HCT116 (cell line): ENCODE measurements at regions not wholly inside any gene's neighbourhood (a gene's known extent, or its start where the extent isn't known, plus 50 kb on each side); places are given as distances from the start of the nearest gene placed in this dataset.

Source experiments
- ATAC-seq: fragments of 200-7000 bp; cut with Tn5 transposase; 2 replicates; pipeline ENCODE4 v1.9.1; 2020; ENCODE audit warnings: mild to moderate bottlenecking, moderate library complexity
- BruUV-seq: library from RNA; stranded (reverse); fragments of 400-500 nt; replicated peaks from 2 replicates; lab custom pipeline; 2021; lab: Mats Ljungman, UMichigan
- CTCF ChIA-PET: fragments of 300-600 bp; sonication (Branson Sonifier 250); formaldehyde crosslinking; loops from one replicate; lab custom pipeline; 2021; ENCODE audit warnings: antibody characterized with exemption; lab: Charles Lee
- POLR2A ChIA-PET: fragments of 300-600, 350-600 bp; sonication (Branson Sonifier 250); formaldehyde crosslinking; loops from one replicate; lab custom pipeline; 2021; ENCODE audit warnings: antibody characterized with exemption; lab: Charles Lee
- RAD21 ChIA-PET, 2 experiments: fragments of 300-600 bp; sonication (Branson Sonifier 250); formaldehyde crosslinking; loops; one replicate each; lab custom pipeline; 2023; ENCODE audit warnings: low total read pairs in 2 of 2; ENCODE audit not compliant: uncharacterized antibody in 2 of 2, unreplicated experiment in 2 of 2, low non-redundant PET in 1 of 2; lab: Charles Lee
- DNase-seq: peaks from one replicate; pipeline ENCODE4 v3.0.0-alpha.2; 2010; ENCODE audit warnings: low read depth, low spot score
- H2AFZ ChIP-seq: fragments of 200-600 bp; shearing (Covaris generic), sonication (generic); 2 replicates; pipeline ENCODE4 v1.6.1; 2017; ENCODE audit warnings: low read depth, mixed run types, mixed read lengths, antibody characterized with exemption, low read length; ENCODE audit not compliant: poor library complexity, severe bottlenecking
- H3K27ac ChIP-seq: 2 replicates; pipeline ENCODE4 v1.5.1; 2012; ENCODE audit warnings: low read depth, low read length
- H3K27me3 ChIP-seq: fragments of 200-600 bp; sonication (generic); 2 replicates; pipeline ENCODE4 v1.6.1; 2016; ENCODE audit warnings: mixed run types, low read length, mixed read lengths; ENCODE audit not compliant: insufficient read depth
- H3K36me3 ChIP-seq, 2 experiments: fragments of 200-500 bp in 1 of 2; fragments of 200-600 bp in 1 of 2; sonication (Bioruptor generic) in 1 of 2; sonication (generic) in 1 of 2; 2 replicates each; pipeline versions ENCODE4 v1.5.1 to v1.6.1; 2014 to 2016; ENCODE audit warnings: low read length in 2 of 2, inconsistent platforms in 1 of 2, mixed read lengths in 1 of 2, mixed run types in 1 of 2; ENCODE audit not compliant: insufficient read depth in 2 of 2, control insufficient read depth in 1 of 2
- H3K4me1 ChIP-seq, 2 experiments: fragments of 200-600 bp in 1 of 2; sonication (generic) in 1 of 2; 2 replicates each; pipeline versions ENCODE4 v1.5.1 to v1.6.1; 2012 to 2017; ENCODE audit warnings: low read length in 2 of 2, inconsistent platforms in 1 of 2, mild to moderate bottlenecking in 1 of 2, mixed read lengths in 1 of 2, mixed run types in 1 of 2, moderate library complexity in 1 of 2; ENCODE audit not compliant: insufficient read depth in 2 of 2, control insufficient read depth in 1 of 2
- H3K4me2 ChIP-seq: fragments of 200-600 bp; sonication (generic); 2 replicates; pipeline ENCODE4 v1.6.1; 2017; ENCODE audit warnings: mixed run types, low read length, mixed read lengths
- H3K4me3 ChIP-seq, 2 experiments: fragments of 200-600 bp in 1 of 2; sonication (generic) in 1 of 2; replicated peaks in 1 of 2; 2 replicates each; pipeline ENCODE4 v1.5.1; 2011 to 2016; ENCODE audit warnings: low read length in 2 of 2, control low read depth in 1 of 2, low read depth in 1 of 2, mild to moderate bottlenecking in 1 of 2, mixed read lengths in 1 of 2, mixed run types in 1 of 2
- H3K79me2 ChIP-seq: fragments of 200-600 bp; sonication (generic); 2 replicates; pipeline ENCODE4 v1.6.1; 2017; ENCODE audit warnings: mild to moderate bottlenecking, mixed run types, low read length, moderate library complexity, mixed read lengths; ENCODE audit not compliant: insufficient read depth
- H3K9ac ChIP-seq: fragments of 200-600 bp; sonication (generic); 2 replicates; pipeline ENCODE4 v1.6.1; 2016; ENCODE audit warnings: low read length, mixed read lengths
- H3K9me2 ChIP-seq: fragments of 200-600 bp; sonication (generic), shearing (Covaris generic); 2 replicates; pipeline ENCODE4 v1.6.1; 2017; ENCODE audit warnings: mixed run types, mild to moderate bottlenecking, moderate library complexity; ENCODE audit not compliant: insufficient read depth
- H3K9me3 ChIP-seq, 2 experiments: fragments of 200-500 bp in 1 of 2; fragments of 200-600 bp in 1 of 2; sonication (Bioruptor generic) in 1 of 2; sonication (generic) in 1 of 2; 2 replicates each; pipeline ENCODE4 v1.6.1; 2014 to 2017; ENCODE audit warnings: low read length in 2 of 2, mixed read lengths in 2 of 2, inconsistent platforms in 1 of 2, low read depth in 1 of 2, mild to moderate bottlenecking in 1 of 2, mixed run types in 1 of 2, moderate library complexity in 1 of 2; ENCODE audit not compliant: control insufficient read depth in 1 of 2, insufficient read depth in 1 of 2
- H4K20me1 ChIP-seq: fragments of 200-600 bp; sonication (generic), shearing (Covaris generic); 2 replicates; pipeline ENCODE4 v1.6.1; 2017; ENCODE audit warnings: mixed run types, mild to moderate bottlenecking, moderate library complexity; ENCODE audit not compliant: insufficient read depth
- CBX3 ChIP-seq: IDR thresholded peaks from 2 replicates; pipeline ENCODE4 v1.6.1; 2012; ENCODE audit warnings: low read depth
- CEBPB ChIP-seq: IDR thresholded peaks from 2 replicates; pipeline ENCODE4 v1.6.1; 2012; ENCODE audit warnings: low read depth
- EZH2 ChIP-seq: fragments of 200-600 bp; sonication (generic); IDR thresholded peaks from 2 replicates; pipeline ENCODE4 v1.6.1; 2017; ENCODE audit warnings: antibody characterized with exemption, mixed run types
- FOSL1 ChIP-seq: IDR thresholded peaks from 2 replicates; pipeline ENCODE4 v1.6.1; 2012; ENCODE audit warnings: low read depth
- RAD21 ChIP-seq: IDR thresholded peaks from 2 replicates; pipeline ENCODE4 v1.6.1; 2012; ENCODE audit warnings: low read depth, mild to moderate bottlenecking
- SRF ChIP-seq: IDR thresholded peaks from 2 replicates; pipeline ENCODE4 v1.6.1; 2012; ENCODE audit warnings: low read depth
- TCF7L2 ChIP-seq: IDR thresholded peaks from 2 replicates; pipeline ENCODE4 v1.7.0; 2011; ENCODE audit warnings: borderline replicate concordance, inconsistent platforms; ENCODE audit not compliant: insufficient read depth, insufficient read length; ENCODE audit errors: extremely low read depth
- ZNF274 ChIP-seq: fragments of 200-500 bp; sonication (Bioruptor generic); IDR thresholded peaks from 2 replicates; pipeline ENCODE4 v1.6.1; 2014; ENCODE audit warnings: mild to moderate bottlenecking, low read depth, low read length, inconsistent platforms
- intact Hi-C: fragments of 100-400 bp; cut with micrococcal nuclease; formaldehyde crosslinking; loops from 2 replicates; pipeline ENCODE4 v1.10.0; 2022
- TF ChIP-seq, protein P1 (sequence below), 3 experiments: fragments of 200-600 bp in 1 of 3; sonication (generic) in 1 of 3; IDR thresholded peaks in 2 of 3; conservative IDR thresholded peaks in 1 of 3; 2 replicates each; pipeline ENCODE4 v1.5.1; 2012 to 2017; ENCODE audit warnings: low read depth in 2 of 3, low read length in 2 of 3, antibody characterized with exemption in 1 of 3, borderline replicate concordance in 1 of 3, control low read depth in 1 of 3, mild to moderate bottlenecking in 1 of 3, mixed read lengths in 1 of 3, mixed run types in 1 of 3, moderate library complexity in 1 of 3; ENCODE audit not compliant: insufficient read depth in 1 of 3
- TF ChIP-seq, protein P2 (sequence below): IDR thresholded peaks from 2 replicates; pipeline ENCODE4 v1.6.1; 2011; ENCODE audit warnings: mild to moderate bottlenecking, low read length, moderate library complexity; ENCODE audit not compliant: insufficient replicate concordance; ENCODE audit errors: extremely low read depth

DNA sequence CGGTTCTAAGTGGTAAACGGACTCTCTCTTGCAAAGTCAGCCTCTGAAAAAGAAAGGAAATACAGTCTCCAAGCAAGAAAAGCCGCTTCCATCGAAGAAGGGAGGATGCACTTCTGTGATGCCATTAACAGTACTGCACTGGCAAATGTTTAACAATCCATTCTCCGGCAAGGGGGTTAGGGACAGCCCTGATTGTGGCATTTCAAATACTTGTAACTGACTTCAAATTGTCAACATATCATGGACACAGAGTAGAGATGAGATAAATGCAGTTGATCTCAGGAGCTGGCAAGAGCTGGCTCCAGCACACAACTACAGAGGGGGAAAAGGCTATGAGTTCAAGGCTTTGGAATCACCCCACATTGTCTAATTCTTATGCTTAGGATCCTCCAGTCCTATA, 146.8 kb downstream of the SLC7A11 start:
- Histone ChIP-seq H2AFZ (no peak overlapping the region), H3K4me2 (no peak overlapping the region), H3K4me1 (peaks cover 0 to 7% of the 10 kb centered on the region in 2 experiments; a peak in 2 of 4 replicates)

GRCh38 chr4:138092060-138092459, 150.1 kb downstream of the SLC7A11 start:
- ATAC-seq = no peak
- H3K4me3 ChIP-seq = no peak overlapping the region
- no peaks in the 10 kb centered on the region for H3K27me3 ChIP-seq
- no peaks in the 10 kb centered on the region for H4K20me1 ChIP-seq
- ChIA-PET POLR2A (no interaction called here), CTCF (no interaction called here), RAD21 (no interaction called here)
- TF ChIP-seq RAD21 (peak; percentile 37; the same call in 1 of the 2 replicates), EZH2 (no peak), SRF (no peak), FOSL1 (no peak)
- TF ChIP-seq, protein P1, sequence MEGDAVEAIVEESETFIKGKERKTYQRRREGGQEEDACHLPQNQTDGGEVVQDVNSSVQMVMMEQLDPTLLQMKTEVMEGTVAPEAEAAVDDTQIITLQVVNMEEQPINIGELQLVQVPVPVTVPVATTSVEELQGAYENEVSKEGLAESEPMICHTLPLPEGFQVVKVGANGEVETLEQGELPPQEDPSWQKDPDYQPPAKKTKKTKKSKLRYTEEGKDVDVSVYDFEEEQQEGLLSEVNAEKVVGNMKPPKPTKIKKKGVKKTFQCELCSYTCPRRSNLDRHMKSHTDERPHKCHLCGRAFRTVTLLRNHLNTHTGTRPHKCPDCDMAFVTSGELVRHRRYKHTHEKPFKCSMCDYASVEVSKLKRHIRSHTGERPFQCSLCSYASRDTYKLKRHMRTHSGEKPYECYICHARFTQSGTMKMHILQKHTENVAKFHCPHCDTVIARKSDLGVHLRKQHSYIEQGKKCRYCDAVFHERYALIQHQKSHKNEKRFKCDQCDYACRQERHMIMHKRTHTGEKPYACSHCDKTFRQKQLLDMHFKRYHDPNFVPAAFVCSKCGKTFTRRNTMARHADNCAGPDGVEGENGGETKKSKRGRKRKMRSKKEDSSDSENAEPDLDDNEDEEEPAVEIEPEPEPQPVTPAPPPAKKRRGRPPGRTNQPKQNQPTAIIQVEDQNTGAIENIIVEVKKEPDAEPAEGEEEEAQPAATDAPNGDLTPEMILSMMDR (IDR thresholded peaks at IDR 0.05 in 2 of 3, conservative IDR thresholded peaks at IDR 0.05 in 1 of 3; ENCODE audit: borderline replicate concordance in 1 of 3, insufficient read depth in 1 of 3, low read depth in 2 of 3, low read length in 2 of 3) = peak in 1 of 3 experiments; percentile 13; a peak in 1 of 6 replicates
- TF ChIP-seq, protein P2, sequence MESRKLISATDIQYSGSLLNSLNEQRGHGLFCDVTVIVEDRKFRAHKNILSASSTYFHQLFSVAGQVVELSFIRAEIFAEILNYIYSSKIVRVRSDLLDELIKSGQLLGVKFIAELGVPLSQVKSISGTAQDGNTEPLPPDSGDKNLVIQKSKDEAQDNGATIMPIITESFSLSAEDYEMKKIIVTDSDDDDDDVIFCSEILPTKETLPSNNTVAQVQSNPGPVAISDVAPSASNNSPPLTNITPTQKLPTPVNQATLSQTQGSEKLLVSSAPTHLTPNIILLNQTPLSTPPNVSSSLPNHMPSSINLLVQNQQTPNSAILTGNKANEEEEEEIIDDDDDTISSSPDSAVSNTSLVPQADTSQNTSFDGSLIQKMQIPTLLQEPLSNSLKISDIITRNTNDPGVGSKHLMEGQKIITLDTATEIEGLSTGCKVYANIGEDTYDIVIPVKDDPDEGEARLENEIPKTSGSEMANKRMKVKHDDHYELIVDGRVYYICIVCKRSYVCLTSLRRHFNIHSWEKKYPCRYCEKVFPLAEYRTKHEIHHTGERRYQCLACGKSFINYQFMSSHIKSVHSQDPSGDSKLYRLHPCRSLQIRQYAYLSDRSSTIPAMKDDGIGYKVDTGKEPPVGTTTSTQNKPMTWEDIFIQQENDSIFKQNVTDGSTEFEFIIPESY = no peak
- H3K4me2 ChIP-seq = no peak overlapping the region
- no peaks in the 10 kb centered on the region for H3K9me3 ChIP-seq
- no peak overlapping the region for H2AFZ ChIP-seq
- H3K27ac ChIP-seq = no peak overlapping the region
- H3K9me2 ChIP-seq = no peaks in the 10 kb centered on the region
- H3K9ac ChIP-seq = no peak overlapping the region
- no peaks in the 10 kb centered on the region for H3K36me3 ChIP-seq
- DNase-seq = no peak
- no peaks in the 10 kb centered on the region for H3K79me2 ChIP-seq
- no TSS peak for BruUV-seq
- intact Hi-C loops = loop anchor here (10.0 kb wide), 1 partner anchor 483 kb away; no protein-coding TSS in a partner anchor
- H3K4me1 ChIP-seq = peaks cover 0 to 13% of the 10 kb centered on the region in 2 experiments; a peak in 2 of 4 replicates

More for the DNA sequence above, 146.8 kb downstream of the SLC7A11 start:
- H3K27ac ChIP-seq = no peak overlapping the region
- H3K79me2 ChIP-seq = no peaks in the 10 kb centered on the region
- H4K20me1 ChIP-seq = no peaks in the 10 kb centered on the region
- no peak for TF ChIP-seq CEBPB
- no peak for TF ChIP-seq CBX3
- TF ChIP-seq ZNF274 = no peak
- TF ChIP-seq TCF7L2 = no peak
- no peak for TF ChIP-seq FOSL1
- no peaks in the 10 kb centered on the region for H3K27me3 ChIP-seq
- CTCF ChIA-PET = no interaction called here
- no peak overlapping the region for H3K9ac ChIP-seq
- no peaks in the 10 kb centered on the region for H3K9me3 ChIP-seq
- POLR2A ChIA-PET = no interaction called here
- intact Hi-C loops = loop anchor here (10.0 kb wide), 1 partner anchor 479 kb away; no protein-coding TSS in a partner anchor
- no peak overlapping the region for H3K4me3 ChIP-seq
- RAD21 ChIA-PET = no interaction called here
- no peaks in the 10 kb centered on the region for H3K36me3 ChIP-seq
- ATAC-seq = no peak
- no TSS peak for BruUV-seq
- DNase-seq = no peak
- H3K9me2 ChIP-seq = no peaks in the 10 kb centered on the region
